Brain microvascular endothelial cell (primary cell): ENCODE measurements at regions not wholly inside any gene's neighbourhood (a gene's known extent, or its start where the extent isn't known, plus 50 kb on each side); places are given as distances from the start of the nearest gene placed in this dataset.
"Not testable (repeated sequence)": the region's sequence is repeated elsewhere in the genome, so short reads cannot be mapped to it uniquely, and the experiment has no call there.

Experiments
- DNase-seq: peaks from one replicate; pipeline ENCODE4 v3.0.0-alpha.2; 2020
- H3K27ac ChIP-seq: fragments of 250-450 bp; sonication (Bioruptor Pico); 2 replicates; pipeline ENCODE4 v1.5.1; 2020; ENCODE audit warnings: mild to moderate bottlenecking, moderate library complexity
- H3K27me3 ChIP-seq: fragments of 250-450 bp; sonication (Bioruptor Pico); replicated peaks from 2 replicates; pipeline ENCODE4 v1.5.1; 2020; ENCODE audit warnings: mild to moderate bottlenecking
- H3K36me3 ChIP-seq: fragments of 250-450 bp; sonication (Bioruptor Pico); replicated peaks from 2 replicates; pipeline ENCODE4 v1.5.1; 2020; ENCODE audit warnings: mild to moderate bottlenecking
- H3K4me3 ChIP-seq: 2 replicates; pipeline ENCODE4 v1.5.1; 2011; ENCODE audit warnings: low read depth, mild to moderate bottlenecking, control low read depth, low read length, moderate library complexity
- in situ Hi-C: cut with HindIII; loops from 2 replicates; pipeline ENCODE4 v1.10.0; 2017; ENCODE audit warnings: low sequenced_read_pairs, low pct_ligation_motif_present
- TF ChIP-seq, protein P1 (sequence below): IDR thresholded peaks from 2 replicates; pipeline ENCODE4 v1.5.1; 2011; ENCODE audit warnings: low read depth, mild to moderate bottlenecking, moderate library complexity, low read length, control low read depth, inconsistent platforms; ENCODE audit errors: missing control alignments

DNA sequence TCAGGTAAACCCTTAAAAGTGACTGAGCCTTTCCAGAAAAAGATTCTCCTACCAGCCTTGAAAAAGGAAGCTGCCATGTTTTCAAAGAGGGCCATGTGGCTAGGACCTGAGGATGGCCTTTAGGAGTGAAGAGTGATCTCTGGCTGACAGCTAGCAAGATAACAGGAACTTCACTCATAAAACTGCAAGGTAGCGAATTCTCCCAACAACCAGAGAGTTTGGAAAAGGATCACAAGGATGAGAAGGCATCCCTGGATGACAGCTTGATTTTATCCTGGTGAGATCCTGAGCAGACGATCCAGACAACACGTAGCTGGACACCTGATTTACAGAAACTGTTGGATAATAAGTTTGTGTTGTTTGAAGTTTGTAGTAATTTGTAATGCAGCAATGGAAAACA, 115.6 kb upstream of the FBXO33 start:
- no peak overlapping the region for H3K27ac ChIP-seq
- in situ Hi-C loops: no loop called here
- TF ChIP-seq, protein P1, sequence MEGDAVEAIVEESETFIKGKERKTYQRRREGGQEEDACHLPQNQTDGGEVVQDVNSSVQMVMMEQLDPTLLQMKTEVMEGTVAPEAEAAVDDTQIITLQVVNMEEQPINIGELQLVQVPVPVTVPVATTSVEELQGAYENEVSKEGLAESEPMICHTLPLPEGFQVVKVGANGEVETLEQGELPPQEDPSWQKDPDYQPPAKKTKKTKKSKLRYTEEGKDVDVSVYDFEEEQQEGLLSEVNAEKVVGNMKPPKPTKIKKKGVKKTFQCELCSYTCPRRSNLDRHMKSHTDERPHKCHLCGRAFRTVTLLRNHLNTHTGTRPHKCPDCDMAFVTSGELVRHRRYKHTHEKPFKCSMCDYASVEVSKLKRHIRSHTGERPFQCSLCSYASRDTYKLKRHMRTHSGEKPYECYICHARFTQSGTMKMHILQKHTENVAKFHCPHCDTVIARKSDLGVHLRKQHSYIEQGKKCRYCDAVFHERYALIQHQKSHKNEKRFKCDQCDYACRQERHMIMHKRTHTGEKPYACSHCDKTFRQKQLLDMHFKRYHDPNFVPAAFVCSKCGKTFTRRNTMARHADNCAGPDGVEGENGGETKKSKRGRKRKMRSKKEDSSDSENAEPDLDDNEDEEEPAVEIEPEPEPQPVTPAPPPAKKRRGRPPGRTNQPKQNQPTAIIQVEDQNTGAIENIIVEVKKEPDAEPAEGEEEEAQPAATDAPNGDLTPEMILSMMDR: no peak
- no peaks in the 10 kb centered on the region for H3K27me3 ChIP-seq
- no peak overlapping the region for H3K4me3 ChIP-seq
- DNase-seq: no peak
- H3K36me3 ChIP-seq: no peaks in the 10 kb centered on the region

- in situ Hi-C loops: no loop called here
- TF ChIP-seq, protein P1: no peak
- no peaks in the 10 kb centered on the region for H3K36me3 ChIP-seq
- H3K27ac ChIP-seq: no peak overlapping the region
- H3K4me3 ChIP-seq: no peak overlapping the region
- H3K27me3 ChIP-seq: no peaks in the 10 kb centered on the region
- no peak for DNase-seq
Observed at GRCh38 chr14:39505812-39506211, 73.6 kb upstream of the FBXO33 start.

- Histone ChIP-seq H3K36me3 (no peaks in the 10 kb centered on the region), H3K27ac (no peak overlapping the region), H3K4me3 (no peak overlapping the region), H3K27me3 (no peaks in the 10 kb centered on the region)
- DNase-seq: no peak
- in situ Hi-C loops: no loop called here
- TF ChIP-seq, protein P1: no peak
Observed at GRCh38 chr14:39500253-39500652, 68.0 kb upstream of the FBXO33 start.

DNA sequence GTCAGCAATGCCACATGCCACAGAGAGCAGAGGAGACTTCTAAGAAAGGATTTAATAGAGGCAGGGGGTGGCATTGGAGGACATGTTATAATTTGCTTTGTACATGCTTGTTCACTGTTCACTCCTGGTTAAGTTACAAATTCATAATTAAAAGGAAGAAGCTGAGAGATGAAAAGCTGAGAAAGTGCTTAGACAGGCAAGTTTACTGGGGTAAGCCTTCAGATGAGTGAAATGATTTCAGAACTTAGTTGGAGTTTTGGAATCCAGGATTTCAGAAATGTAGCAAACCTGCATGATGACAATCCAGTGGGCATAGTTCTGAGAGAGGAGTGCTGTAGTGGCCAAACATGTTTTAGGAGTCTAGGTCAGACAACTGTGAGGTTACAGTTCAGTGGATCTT, 67.3 kb upstream of the FBXO33 start:
- H3K4me3 ChIP-seq: no peak overlapping the region
- DNase-seq: no peak
- H3K36me3 ChIP-seq: no peaks in the 10 kb centered on the region
- no peak overlapping the region for H3K27ac ChIP-seq
- TF ChIP-seq, protein P1: no peak
- in situ Hi-C loops: no loop called here
- H3K27me3 ChIP-seq: no peaks in the 10 kb centered on the region

DNA sequence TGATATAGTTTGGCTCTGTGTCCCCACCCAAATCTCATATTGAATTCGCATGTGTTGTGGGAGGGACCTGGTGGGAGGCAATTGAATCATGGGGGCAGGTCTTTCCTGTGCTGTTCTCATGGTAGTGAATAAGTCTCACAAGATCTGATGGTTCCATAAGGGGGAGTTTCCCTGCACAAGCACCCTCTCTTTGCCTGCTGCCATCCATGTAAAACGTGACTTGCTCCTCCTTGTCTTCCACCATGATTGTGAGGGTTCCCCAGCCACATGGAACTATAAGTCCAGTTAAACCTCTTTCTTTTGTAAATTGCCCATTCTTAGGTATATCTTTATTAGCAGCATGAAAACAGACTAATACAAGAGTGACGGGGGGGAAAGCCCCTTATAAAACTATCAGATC, 65.4 kb upstream of the FBXO33 start:
- H3K27ac ChIP-seq, in situ Hi-C loops, H3K36me3 ChIP-seq, DNase-seq, H3K4me3 ChIP-seq, H3K27me3 ChIP-seq: not testable (repeated sequence)

GRCh38 chr14:39492267-39492666, 60.0 kb upstream of the FBXO33 start:
- in situ Hi-C loops: no loop called here
- DNase-seq: peak; percentile 72
- Histone ChIP-seq H3K4me3 (no peak overlapping the region), H3K27me3 (no peaks in the 10 kb centered on the region), H3K36me3 (no peaks in the 10 kb centered on the region), H3K27ac (peak overlapping the region; percentile 48)
- TF ChIP-seq, protein P1: no peak
